NCI-H510A (cell line): ENCODE measurements at regions not wholly inside any gene's neighbourhood (a gene's known extent, or its start where the extent isn't known, plus 50 kb on each side); places are given as distances from the start of the nearest gene placed in this dataset.
"Not testable (repeated sequence)": the region's sequence is repeated elsewhere in the genome, so short reads cannot be mapped to it uniquely, and the experiment has no call there.

Experiments used
- DNase-seq: peaks from one replicate; lab custom pipeline; 2025; lab: John Stamatoyannopoulos, UW

DNA sequence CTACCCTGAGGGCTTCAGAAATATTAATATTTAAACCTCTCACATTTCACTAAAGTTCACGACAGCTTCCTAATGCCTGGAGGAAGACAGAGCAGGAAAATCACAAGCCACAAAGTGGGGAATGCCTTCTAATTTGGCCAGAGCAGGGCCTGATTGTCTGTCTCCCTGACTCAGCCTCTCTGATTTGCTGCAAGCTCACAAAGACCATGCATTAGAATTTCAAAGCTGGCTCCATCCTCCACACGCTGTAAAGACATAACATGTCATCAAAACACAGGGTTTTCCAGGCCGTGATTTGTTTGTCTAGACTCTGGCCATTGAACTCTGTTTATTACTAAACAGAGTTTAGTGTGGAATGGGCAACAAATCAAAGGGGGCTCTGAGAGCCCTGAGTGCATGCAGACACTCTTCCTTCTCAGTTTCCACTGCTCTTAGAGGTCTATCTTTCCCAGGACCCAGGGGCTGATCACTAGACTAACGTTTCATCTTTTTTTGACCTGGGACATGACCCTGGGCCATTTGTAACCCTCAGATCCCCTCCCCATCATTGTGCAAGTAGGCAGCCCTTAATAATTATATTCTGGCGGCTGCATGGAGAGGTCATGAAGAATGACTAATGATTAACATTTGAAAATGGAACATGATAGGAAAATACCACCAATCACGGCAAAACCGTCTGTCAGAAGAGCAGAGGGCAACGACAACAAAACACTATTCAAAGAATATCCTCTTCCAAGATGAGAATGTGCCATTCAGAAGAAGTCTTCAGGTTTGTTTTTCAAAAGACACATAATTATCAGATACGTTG lies 140.2 kb downstream of the ENC1 start:
- no peak for DNase-seq

DNA sequence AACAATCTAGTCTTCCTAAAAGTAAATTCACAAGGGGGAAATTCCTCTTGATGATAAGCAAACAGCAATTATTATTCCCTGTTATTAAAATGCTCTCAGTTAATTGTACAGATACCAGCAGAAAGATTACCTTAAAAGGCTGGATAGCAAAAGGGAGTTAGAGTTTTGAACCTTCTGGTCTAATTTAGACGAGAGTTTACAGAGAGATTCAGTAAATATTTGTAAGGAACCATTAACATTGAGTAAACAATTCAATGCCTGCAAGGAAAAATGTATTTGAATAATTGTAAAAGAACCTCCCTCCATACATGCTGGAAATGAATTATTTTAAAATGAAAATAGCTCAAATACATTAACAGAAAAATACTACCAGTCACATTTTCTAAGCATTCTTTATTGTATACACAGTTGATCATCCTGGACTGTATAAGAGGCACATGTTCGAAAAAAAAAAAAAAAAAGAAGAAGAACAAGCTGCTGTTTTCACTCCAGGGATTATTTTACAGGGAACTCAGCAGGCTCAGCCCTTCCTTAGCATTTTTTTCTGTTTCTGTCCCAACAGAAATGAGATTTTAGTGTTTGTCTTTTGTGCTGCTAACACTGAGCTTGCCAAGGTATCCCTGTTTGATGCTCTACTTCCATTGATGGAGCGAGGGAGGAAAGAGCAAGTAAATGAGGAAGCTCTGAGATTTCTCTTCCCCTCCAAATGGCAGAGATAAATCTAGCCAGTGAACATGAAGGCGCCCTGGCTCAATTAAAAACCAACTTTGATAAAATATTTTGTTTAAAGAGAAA lies 141.1 kb downstream of the ENC1 start:
- DNase-seq = no peak

DNA sequence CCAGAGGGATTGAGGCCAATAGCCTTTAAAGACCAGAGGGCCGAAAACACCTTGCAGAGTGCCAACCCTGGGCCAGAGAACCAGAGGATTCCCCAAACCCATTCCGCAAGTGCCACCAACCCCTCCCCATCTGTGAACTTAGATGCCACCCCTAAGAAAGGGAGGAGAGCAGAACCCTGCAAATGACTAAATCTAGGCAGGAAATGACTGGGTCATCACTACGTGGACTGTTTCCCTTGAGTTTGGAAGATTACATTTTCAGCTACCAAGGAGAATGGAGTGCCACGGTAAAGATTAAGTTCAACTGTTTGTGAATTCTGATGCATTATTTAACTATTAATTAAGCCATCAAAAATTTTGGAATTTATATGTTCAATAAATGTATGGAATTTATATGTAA lies 142.8 kb downstream of the ENC1 start:
- no peak for DNase-seq

GRCh38 chr5:74493411-74493810 lies 147.1 kb downstream of the ENC1 start:
- no peak for DNase-seq

GRCh38 chr5:74492230-74492629 lies 148.3 kb downstream of the ENC1 start:
- no peak for DNase-seq

GRCh38 chr5:74491586-74491985 lies 148.9 kb downstream of the ENC1 start:
- DNase-seq = no peak

DNA sequence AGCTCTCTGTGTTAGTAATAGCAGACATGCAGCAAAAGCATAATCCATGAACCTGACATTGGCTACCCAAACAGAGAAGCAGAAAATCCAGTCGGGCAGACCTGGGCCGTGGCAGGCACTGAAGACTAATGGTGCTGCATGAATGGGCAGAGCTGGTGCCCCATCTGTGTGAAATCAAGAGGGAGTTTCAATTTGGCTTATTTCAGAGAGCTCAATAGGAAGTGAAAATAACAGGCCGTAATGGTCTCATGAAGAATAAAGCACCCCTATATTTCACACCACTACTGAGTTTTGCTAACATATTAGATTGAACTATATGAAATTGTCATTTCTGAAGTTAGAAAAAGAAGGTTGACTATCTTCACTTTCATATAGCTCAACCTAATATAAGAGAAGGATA lies 149.7 kb downstream of the ENC1 start:
- no peak for DNase-seq

DNA sequence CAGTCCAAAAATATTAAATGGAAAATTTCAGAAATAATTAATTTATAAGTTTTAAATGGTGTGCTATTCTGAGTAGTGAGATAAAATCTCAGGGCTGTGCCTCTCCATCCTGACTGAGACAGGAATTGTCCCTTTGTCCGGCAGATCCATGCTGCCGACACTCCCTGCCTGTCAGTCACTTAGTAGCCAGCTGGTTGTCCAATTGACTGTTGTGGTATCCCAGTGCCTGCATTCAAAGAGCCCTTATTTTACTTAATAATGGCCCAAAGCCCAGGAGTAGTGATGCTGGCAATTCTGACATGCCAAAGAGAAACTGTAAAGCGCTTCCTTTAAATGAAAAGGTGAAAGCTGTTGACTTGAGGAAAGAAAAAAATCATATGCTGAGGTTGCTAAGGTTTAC lies 157.5 kb downstream of the ENC1 start:
- DNase-seq = no peak

DNA sequence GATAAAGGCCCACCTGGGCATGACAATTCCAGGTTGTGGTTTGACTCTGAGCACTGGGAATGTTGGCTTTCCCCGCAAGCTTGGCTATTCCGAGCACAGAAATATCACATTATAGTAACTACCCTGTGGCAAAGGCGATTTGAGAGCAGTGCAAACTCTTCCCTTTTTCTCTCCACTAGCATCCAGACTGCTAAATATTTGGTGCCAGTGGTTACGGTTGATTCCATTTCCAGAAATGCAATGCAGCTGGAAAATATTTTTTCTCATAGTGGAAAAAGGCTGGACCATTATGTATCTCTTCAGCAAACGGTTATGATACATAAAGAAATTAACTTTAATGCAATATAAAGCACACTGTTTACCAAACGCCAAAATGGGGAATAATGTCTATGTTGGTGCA lies 158.0 kb downstream of the ENC1 start:
- DNase-seq = no peak

DNA sequence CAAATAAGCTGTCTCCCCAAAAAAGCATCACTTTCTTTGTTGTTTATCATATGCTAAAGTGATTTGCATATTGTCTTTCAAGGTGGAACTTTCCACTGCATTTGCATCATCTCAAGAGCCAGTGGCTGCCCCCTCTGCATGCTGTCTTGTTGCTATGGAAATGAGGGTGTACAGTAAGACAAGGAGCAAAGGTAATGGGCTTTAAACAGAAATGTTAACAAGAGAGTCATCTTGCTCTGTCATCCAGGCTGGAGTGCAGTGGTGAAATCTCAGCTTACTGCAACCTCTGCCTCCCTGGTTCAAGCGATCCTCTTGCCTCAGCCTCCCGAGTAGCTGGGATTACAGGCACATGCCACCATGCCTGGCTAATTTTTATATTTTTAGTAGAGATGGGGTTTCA lies 159.2 kb downstream of the ENC1 start:
- not testable (repeated sequence) for DNase-seq

DNA sequence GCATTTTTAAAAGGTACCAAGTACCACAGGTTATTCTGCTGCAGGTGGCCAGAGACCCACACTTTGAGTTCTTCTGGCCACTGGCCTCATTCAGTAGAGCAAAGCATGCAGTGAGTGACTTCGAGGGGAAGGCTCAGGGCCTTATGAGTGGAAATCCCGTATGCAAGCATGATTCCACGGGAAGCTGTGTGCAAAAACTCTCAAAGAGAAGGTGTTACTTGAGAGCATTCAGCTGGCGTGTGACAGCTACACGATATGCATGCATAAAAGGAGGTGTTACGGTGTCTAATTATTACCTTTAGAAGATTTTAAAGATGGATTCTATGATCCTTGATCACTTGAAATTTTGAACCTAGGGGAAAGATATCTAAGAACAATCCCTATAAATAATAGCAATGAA lies 160.3 kb downstream of the ENC1 start:
- no peak for DNase-seq

DNA sequence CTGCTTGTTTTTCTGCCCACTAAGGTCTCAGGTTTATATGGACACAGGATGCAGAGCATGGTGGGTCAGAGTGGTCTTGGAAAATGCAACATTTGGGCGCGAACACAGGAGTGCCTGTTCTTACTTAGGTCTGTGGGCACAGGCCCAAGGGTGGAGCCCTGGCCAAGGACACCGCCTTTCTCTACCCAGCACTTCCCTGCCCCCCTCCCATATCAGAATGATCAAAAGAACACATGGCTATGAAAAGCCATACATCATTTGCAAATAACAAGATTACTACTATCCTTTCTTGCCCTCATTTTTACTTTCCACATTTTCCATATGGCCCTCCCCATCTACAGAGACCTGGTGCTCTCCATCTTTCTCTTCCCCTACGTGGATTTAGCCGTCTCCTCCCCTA lies 162.2 kb downstream of the ENC1 start:
- no peak for DNase-seq

GRCh38 chr5:74477761-74478160 lies 162.8 kb downstream of the ENC1 start:
- no peak for DNase-seq

DNA sequence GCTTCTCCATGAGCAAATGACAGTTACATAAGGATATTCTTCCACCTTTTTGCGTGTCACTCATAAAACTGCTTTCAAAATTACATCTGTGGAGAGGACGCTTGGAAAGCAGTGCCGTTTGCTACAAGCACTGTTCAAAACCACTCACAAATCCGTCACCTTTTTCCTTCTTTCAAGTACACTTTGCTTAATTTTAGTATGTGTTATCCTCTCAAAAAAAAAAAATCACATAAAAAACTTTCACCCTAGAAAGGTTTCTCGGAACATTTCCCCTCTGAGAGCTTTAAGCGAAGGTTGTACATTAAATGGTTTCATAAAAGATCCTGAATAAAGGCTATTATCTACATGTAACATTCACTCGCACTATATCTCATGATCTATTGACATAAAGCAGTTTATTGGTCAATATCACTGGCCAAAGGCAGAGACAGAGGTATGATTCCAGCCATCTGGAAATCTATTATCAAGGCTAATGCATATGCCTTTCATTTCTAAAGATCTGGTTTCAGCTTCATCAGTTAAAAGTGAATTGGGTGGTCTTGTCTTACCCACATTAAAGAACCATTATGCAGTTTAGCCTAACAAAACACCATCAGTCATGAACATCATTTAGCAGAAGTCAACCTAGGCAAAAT lies 163.6 kb downstream of the ENC1 start:
- no peak for DNase-seq

GRCh38 chr5:74476046-74476818 lies 164.3 kb downstream of the ENC1 start:
- no peak for DNase-seq

GRCh38 chr5:74471875-74472274 lies 168.7 kb downstream of the ENC1 start:
- no peak for DNase-seq

GRCh38 chr5:74469234-74469994 lies 171.1 kb downstream of the ENC1 start:
- DNase-seq = no peak

GRCh38 chr5:74468421-74468820 lies 172.1 kb downstream of the ENC1 start:
- no peak for DNase-seq

DNA sequence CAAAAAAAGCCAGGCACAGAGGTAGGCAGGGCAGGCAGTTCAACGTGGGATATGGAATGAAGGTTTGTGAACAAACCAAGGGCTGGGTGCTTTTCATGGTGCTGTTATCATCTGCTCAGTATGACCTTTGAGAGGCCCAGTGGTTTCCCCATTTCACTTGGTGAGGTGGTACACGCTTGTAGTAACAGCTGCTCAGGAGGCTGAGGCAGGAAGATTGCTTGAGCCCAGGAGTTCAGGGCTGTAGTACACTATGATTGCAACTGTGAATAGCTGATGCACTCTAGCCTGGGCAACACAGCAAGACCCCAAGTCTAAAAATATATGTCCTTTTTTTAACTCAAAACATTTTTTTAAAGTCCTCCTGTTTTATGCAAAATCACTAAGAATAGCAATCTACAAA lies 174.8 kb downstream of the ENC1 start:
- DNase-seq = no peak

GRCh38 chr5:74464512-74465209 lies 175.9 kb downstream of the ENC1 start:
- DNase-seq = no peak

DNA sequence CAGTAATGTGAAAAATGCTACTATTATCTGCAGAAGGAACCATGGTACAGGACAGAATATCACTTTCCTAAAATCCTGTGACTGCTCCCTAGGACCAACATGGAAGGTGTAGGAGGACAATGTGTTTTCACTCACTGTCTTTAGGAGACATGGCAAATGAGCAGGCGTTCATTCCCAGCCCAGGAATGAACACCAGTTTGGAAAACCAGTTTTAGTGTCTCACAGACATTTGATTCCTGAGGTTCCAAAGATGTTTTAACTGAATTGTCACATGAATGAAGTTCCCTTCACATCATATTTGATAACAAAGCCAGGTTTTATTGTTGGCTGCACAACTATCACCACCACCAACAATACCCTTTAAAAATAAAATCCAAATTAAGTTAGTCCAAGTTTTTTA lies 178.2 kb downstream of the ENC1 start:
- DNase-seq = no peak
